Mesendoderm (in vitro differentiated cells): ENCODE measurements at regions not wholly inside any gene's neighbourhood (a gene's known extent, or its start where the extent isn't known, plus 50 kb on each side); places are given as distances from the start of the nearest gene placed in this dataset.

Source experiments
- DNase-seq: peaks from one replicate; pipeline ENCODE4 v3.0.0; 2013
- H2AK5ac ChIP-seq: 2 replicates; pipeline ENCODE4 v1.6.1; 2013; ENCODE audit warnings: low read length, inconsistent platforms
- H2BK120ac ChIP-seq: 2 replicates; pipeline ENCODE4 v1.6.1; 2013; ENCODE audit warnings: low read depth, mild to moderate bottlenecking, low read length, moderate library complexity, mixed read lengths
- H2BK15ac ChIP-seq: replicated peaks from 2 replicates; pipeline ENCODE4 v1.6.1; 2013; ENCODE audit warnings: low read depth, mild to moderate bottlenecking, moderate library complexity
- H2BK5ac ChIP-seq: 2 replicates; pipeline ENCODE4 v1.6.1; 2013; ENCODE audit warnings: low read length, inconsistent platforms
- H3K18ac ChIP-seq: 2 replicates; pipeline ENCODE4 v1.6.1; 2013; ENCODE audit warnings: mild to moderate bottlenecking, low read length, mixed read lengths
- H3K23ac ChIP-seq: one replicate; pipeline ENCODE4 v1.6.1; 2013; ENCODE audit warnings: low read length
- H3K27ac ChIP-seq: 2 replicates; pipeline ENCODE4 v1.5.1; 2013; ENCODE audit warnings: low read depth, mild to moderate bottlenecking, inconsistent platforms, low read length, moderate library complexity
- H3K27me3 ChIP-seq: 2 replicates; pipeline ENCODE4 v1.6.1; 2013; ENCODE audit warnings: low read length, control low read depth, mild to moderate bottlenecking, inconsistent platforms; ENCODE audit not compliant: insufficient read depth, poor library complexity
- H3K36me3 ChIP-seq: 2 replicates; pipeline ENCODE4 v1.6.1; 2013; ENCODE audit warnings: low read length, inconsistent platforms; ENCODE audit not compliant: control insufficient read depth, insufficient read depth
- H3K4ac ChIP-seq: one replicate; pipeline ENCODE4 v1.6.1; 2013; ENCODE audit warnings: low read depth, mild to moderate bottlenecking, low read length, moderate library complexity
- H3K4me1 ChIP-seq: 2 replicates; pipeline ENCODE4 v1.6.1; 2013; ENCODE audit warnings: low read depth, low read length, inconsistent platforms; ENCODE audit not compliant: control insufficient read depth
- H3K4me2 ChIP-seq: 2 replicates; pipeline ENCODE4 v1.6.1; 2013; ENCODE audit warnings: low read length
- H3K4me3 ChIP-seq: 2 replicates; pipeline ENCODE4 v1.5.1; 2013; ENCODE audit warnings: mild to moderate bottlenecking, low read length
- H3K56ac ChIP-seq: one replicate; pipeline ENCODE4 v1.6.1; 2013; ENCODE audit warnings: low read length
- H3K79me1 ChIP-seq: 2 replicates; pipeline ENCODE4 v1.6.1; 2013; ENCODE audit warnings: low read length, inconsistent platforms
- H3K79me2 ChIP-seq: 2 replicates; pipeline ENCODE4 v1.6.1; 2013; ENCODE audit warnings: mild to moderate bottlenecking, low read length; ENCODE audit not compliant: control insufficient read depth, insufficient read depth
- H3K9ac ChIP-seq: 2 replicates; pipeline ENCODE4 v1.6.1; 2013; ENCODE audit warnings: low read length, inconsistent platforms
- H4K5ac ChIP-seq: one replicate; pipeline ENCODE4 v1.6.1; 2013; ENCODE audit warnings: low read length
- H4K8ac ChIP-seq: one replicate; pipeline ENCODE4 v1.6.1; 2013; ENCODE audit warnings: low read depth, mild to moderate bottlenecking, control low read depth, low read length, moderate library complexity
- WGBS: extraction: QIAGEN DNeasy Blood & Tissue Kit; methylation state at CpG from one replicate; pipeline ENCODE4 v1.1.7; 2013; ENCODE audit warnings: low lambda C conversion rate, missing lambda C conversion rate; ENCODE audit not compliant: insufficient coverage; ENCODE audit errors: extremely low coverage; 5-methylcytosine and 5-hydroxymethylcytosine counted together

- Histone ChIP-seq H2BK5ac (no peak overlapping the region), H3K9ac (no peak overlapping the region), H4K5ac (no peak overlapping the region), H3K4me2 (no peak overlapping the region), H2BK15ac (no peak overlapping the region), H2BK120ac (no peak overlapping the region), H3K27ac (no peak overlapping the region), H3K18ac (no peak overlapping the region), H3K79me2 (no peaks in the 10 kb centered on the region), H3K79me1 (no peaks in the 10 kb centered on the region), H3K4me3 (no peak overlapping the region), H3K56ac (no peak overlapping the region), H2AK5ac (no peak overlapping the region), H3K4me1 (no peaks in the 10 kb centered on the region), H3K4ac (no peak overlapping the region), H4K8ac (no peak overlapping the region), H3K27me3 (no peaks in the 10 kb centered on the region), H3K23ac (no peak overlapping the region), H3K36me3 (no peaks in the 10 kb centered on the region)
- WGBS, result no CpG with 5 or more reads among the region's 4 CpGs
- DNase-seq, result peak; percentile 25
Observed at GRCh38 chr15:97592778-97593177, 367.7 kb upstream of the ARRDC4 start.

DNA sequence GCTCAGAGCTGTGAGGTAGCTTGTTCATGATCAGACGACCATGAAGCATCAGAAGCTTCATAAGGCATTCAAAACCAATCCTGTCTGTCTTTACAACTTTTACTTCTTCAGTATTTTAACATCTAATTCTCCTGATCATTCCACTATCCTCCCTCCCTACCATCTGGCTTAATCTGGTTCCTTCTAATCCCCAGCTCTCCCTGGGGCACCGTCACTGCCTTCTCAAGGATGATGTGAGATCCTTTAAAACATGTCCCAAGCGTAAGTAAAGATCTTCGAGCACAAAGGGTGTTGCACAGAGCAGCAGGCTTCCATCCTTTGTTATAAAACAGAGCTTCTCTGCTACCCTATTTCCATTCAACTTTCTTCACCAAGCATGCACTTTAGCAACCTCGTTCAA, 362.7 kb upstream of the ARRDC4 start:
- Histone ChIP-seq H3K4me1 (no peaks in the 10 kb centered on the region), H3K36me3 (no peaks in the 10 kb centered on the region), H4K5ac (no peak overlapping the region), H2AK5ac (no peak overlapping the region), H3K4ac (no peak overlapping the region), H2BK5ac (peak overlapping the region; percentile 80), H2BK15ac (no peak overlapping the region), H3K27ac (peak overlapping the region; percentile 19), H3K79me2 (no peaks in the 10 kb centered on the region), H3K18ac (no peak overlapping the region), H3K23ac (no peak overlapping the region), H3K4me3 (no peak overlapping the region), H2BK120ac (no peak overlapping the region), H3K9ac (no peak overlapping the region), H3K27me3 (no peaks in the 10 kb centered on the region), H3K4me2 (no peak overlapping the region), H3K56ac (peak overlapping the region; percentile 20), H4K8ac (no peak overlapping the region), H3K79me1 (no peaks in the 10 kb centered on the region)
- DNase-seq, result peak; percentile 29
- WGBS, result no CpG with 5 or more reads among the region's 5 CpGs

- Histone ChIP-seq H3K4ac (no peak overlapping the region), H3K79me2 (no peaks in the 10 kb centered on the region)
- WGBS, result no CpG with 5 or more reads among the region's 6 CpGs
Observed at GRCh38 chr15:97598353-97598798, 362.1 kb upstream of the ARRDC4 start.

GRCh38 chr15:97600190-97600589, 360.3 kb upstream of the ARRDC4 start:
- Histone ChIP-seq H3K79me2 (no peaks in the 10 kb centered on the region), H3K4ac (no peak overlapping the region), H3K79me1 (no peaks in the 10 kb centered on the region), H4K5ac (no peak overlapping the region), H3K4me3 (no peak overlapping the region), H3K4me2 (no peak overlapping the region), H2BK120ac (no peak overlapping the region), H3K27ac (no peak overlapping the region), H2BK15ac (no peak overlapping the region), H3K27me3 (no peaks in the 10 kb centered on the region), H3K4me1 (no peaks in the 10 kb centered on the region), H3K23ac (no peak overlapping the region), H4K8ac (no peak overlapping the region), H3K56ac (no peak overlapping the region), H2BK5ac (no peak overlapping the region), H3K36me3 (no peaks in the 10 kb centered on the region), H3K9ac (no peak overlapping the region), H3K18ac (no peak overlapping the region), H2AK5ac (no peak overlapping the region)
- WGBS, result no CpG with 5 or more reads among the region's 5 CpGs
- DNase-seq, result no peak

More at GRCh38 chr15:97598353-97598798, 362.1 kb upstream of the ARRDC4 start:
- no peak overlapping the region for H2BK120ac ChIP-seq
- H3K27ac ChIP-seq, result peak overlapping the region; percentile 19
- H3K18ac ChIP-seq, result no peak overlapping the region
- H3K36me3 ChIP-seq, result no peaks in the 10 kb centered on the region
- DNase-seq, result no peak
- no peak overlapping the region for H3K9ac ChIP-seq
- no peaks in the 10 kb centered on the region for H3K27me3 ChIP-seq
- no peaks in the 10 kb centered on the region for H3K4me1 ChIP-seq
- no peak overlapping the region for H2BK15ac ChIP-seq
- no peak overlapping the region for H3K23ac ChIP-seq
- H3K4me3 ChIP-seq, result no peak overlapping the region
- H4K5ac ChIP-seq, result no peak overlapping the region
- no peak overlapping the region for H4K8ac ChIP-seq
- H3K79me1 ChIP-seq, result no peaks in the 10 kb centered on the region
- peak overlapping the region; percentile 80 for H2BK5ac ChIP-seq
- H3K4me2 ChIP-seq, result no peak overlapping the region
- peak overlapping the region; percentile 20 for H3K56ac ChIP-seq
- no peak overlapping the region for H2AK5ac ChIP-seq

- no peak overlapping the region for H3K4ac ChIP-seq
- no peak overlapping the region for H2AK5ac ChIP-seq
- H3K27me3 ChIP-seq, result no peaks in the 10 kb centered on the region
- H3K23ac ChIP-seq, result no peak overlapping the region
- no peak overlapping the region for H3K4me3 ChIP-seq
- no peak for DNase-seq
- H3K56ac ChIP-seq, result no peak overlapping the region
- H3K36me3 ChIP-seq, result no peaks in the 10 kb centered on the region
- H2BK120ac ChIP-seq, result no peak overlapping the region
- H3K18ac ChIP-seq, result no peak overlapping the region
- H3K9ac ChIP-seq, result no peak overlapping the region
- no peak overlapping the region for H3K4me2 ChIP-seq
- H2BK5ac ChIP-seq, result no peak overlapping the region
- WGBS, result no CpG with 5 or more reads among the region's 2 CpGs
- H3K27ac ChIP-seq, result no peak overlapping the region
- no peaks in the 10 kb centered on the region for H3K79me2 ChIP-seq
- no peaks in the 10 kb centered on the region for H3K79me1 ChIP-seq
- H3K4me1 ChIP-seq, result no peaks in the 10 kb centered on the region
- no peak overlapping the region for H4K5ac ChIP-seq
- H4K8ac ChIP-seq, result no peak overlapping the region
- no peak overlapping the region for H2BK15ac ChIP-seq
Observed at GRCh38 chr15:97604677-97605076, 355.8 kb upstream of the ARRDC4 start.

DNA sequence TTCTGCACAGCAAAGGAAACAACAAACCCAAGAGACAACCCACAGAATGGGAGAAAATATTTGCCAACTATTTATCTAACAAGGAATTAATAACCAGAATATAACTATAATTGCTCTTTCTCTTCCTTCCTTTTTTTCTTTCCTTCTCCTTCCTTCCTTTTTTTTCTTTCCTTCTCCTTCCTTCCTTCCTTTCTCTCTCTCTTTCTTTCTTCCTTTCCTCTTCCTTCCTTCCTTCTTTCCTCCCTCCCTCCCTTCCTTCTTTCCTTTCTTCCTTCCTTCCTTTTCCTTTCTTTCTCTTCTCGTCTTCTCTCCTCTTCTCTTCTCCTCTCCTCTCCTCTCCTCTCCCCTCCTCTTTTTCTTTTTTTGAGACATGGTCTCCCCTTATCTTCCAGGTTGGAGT, 345.4 kb upstream of the ARRDC4 start:
- H3K79me1 ChIP-seq, result no peaks in the 10 kb centered on the region
- no peak for DNase-seq
- no peaks in the 10 kb centered on the region for H3K79me2 ChIP-seq
- no peak overlapping the region for H3K4ac ChIP-seq
- H4K5ac ChIP-seq, result no peak overlapping the region
- no peaks in the 10 kb centered on the region for H3K4me1 ChIP-seq
- no peak overlapping the region for H3K4me2 ChIP-seq
- H2BK5ac ChIP-seq, result no peak overlapping the region
- H3K23ac ChIP-seq, result no peak overlapping the region
- no CpG with 5 or more reads among the region's 1 CpG for WGBS
- no peaks in the 10 kb centered on the region for H3K36me3 ChIP-seq
- H3K56ac ChIP-seq, result no peak overlapping the region
- no peak overlapping the region for H3K4me3 ChIP-seq
- no peak overlapping the region for H2BK120ac ChIP-seq
- H3K9ac ChIP-seq, result no peak overlapping the region
- H2AK5ac ChIP-seq, result no peak overlapping the region
- H2BK15ac ChIP-seq, result no peak overlapping the region
- no peak overlapping the region for H3K18ac ChIP-seq
- no peak overlapping the region for H3K27ac ChIP-seq
- no peaks in the 10 kb centered on the region for H3K27me3 ChIP-seq
- H4K8ac ChIP-seq, result no peak overlapping the region
